Muscle layer of duodenum (tissue), 2 donors: ENCODE measurements at regions not wholly inside any gene's neighbourhood (a gene's known extent, or its start where the extent isn't known, plus 50 kb on each side); places are given as distances from the start of the nearest gene placed in this dataset.
"Not testable (repeated sequence)": the region's sequence is repeated elsewhere in the genome, so short reads cannot be mapped to it uniquely, and the experiment has no call there.

Experiments
- H3K27ac ChIP-seq: one replicate; pipeline ENCODE4 v1.7.0; 2013; ENCODE audit warnings: mild to moderate bottlenecking, low read length
- H3K27me3 ChIP-seq: one replicate; pipeline ENCODE4 v1.7.0; 2013; ENCODE audit warnings: low read depth, mild to moderate bottlenecking, control low read depth, low read length
- H3K36me3 ChIP-seq, 2 donors: one replicate each; pipeline ENCODE4 v1.7.0; 2013; ENCODE audit warnings: low read length in 2 of 2, control low read depth in 1 of 2, mild to moderate bottlenecking in 1 of 2; ENCODE audit not compliant: insufficient read depth in 2 of 2, control insufficient read depth in 1 of 2
- H3K4me1 ChIP-seq, 2 donors: one replicate each; pipeline ENCODE4 v1.7.0; 2013; ENCODE audit warnings: low read length in 2 of 2, mild to moderate bottlenecking in 2 of 2, control low read depth in 1 of 2, moderate library complexity in 1 of 2; ENCODE audit not compliant: insufficient read depth in 2 of 2, control insufficient read depth in 1 of 2
- H3K4me3 ChIP-seq, 2 donors: one replicate each; pipeline ENCODE4 v1.7.0; 2013; ENCODE audit warnings: low read length in 2 of 2, low read depth in 1 of 2, mild to moderate bottlenecking in 1 of 2
- H3K9me3 ChIP-seq, 2 donors: one replicate each; pipeline ENCODE4 v1.7.0; 2013; ENCODE audit warnings: low read length in 2 of 2, control low read depth in 1 of 2, mild to moderate bottlenecking in 1 of 2; ENCODE audit not compliant: control insufficient read depth in 1 of 2
- donor health status: healthy.

GRCh38 chr11:106306942-106307341 lies 229.5 kb downstream of the AASDHPPT start:
- Histone ChIP-seq H3K27ac (no peak overlapping the region), H3K9me3 (peaks cover 0 to 4% of the 10 kb centered on the region in 2 donors), H3K4me3 (no peak overlapping the region), H3K36me3 (no peaks in the 10 kb centered on the region), H3K27me3 (no peaks in the 10 kb centered on the region), H3K4me1 (no peaks in the 10 kb centered on the region)

GRCh38 chr11:106309070-106309684 lies 231.7 kb downstream of the AASDHPPT start:
- no peak overlapping the region for H3K27ac ChIP-seq
- H3K27me3 ChIP-seq = no peaks in the 10 kb centered on the region
- H3K4me3 ChIP-seq = no peak overlapping the region
- H3K36me3 ChIP-seq = no peaks in the 10 kb centered on the region
- no peaks in the 10 kb centered on the region for H3K9me3 ChIP-seq
- H3K4me1 ChIP-seq = no peaks in the 10 kb centered on the region

DNA sequence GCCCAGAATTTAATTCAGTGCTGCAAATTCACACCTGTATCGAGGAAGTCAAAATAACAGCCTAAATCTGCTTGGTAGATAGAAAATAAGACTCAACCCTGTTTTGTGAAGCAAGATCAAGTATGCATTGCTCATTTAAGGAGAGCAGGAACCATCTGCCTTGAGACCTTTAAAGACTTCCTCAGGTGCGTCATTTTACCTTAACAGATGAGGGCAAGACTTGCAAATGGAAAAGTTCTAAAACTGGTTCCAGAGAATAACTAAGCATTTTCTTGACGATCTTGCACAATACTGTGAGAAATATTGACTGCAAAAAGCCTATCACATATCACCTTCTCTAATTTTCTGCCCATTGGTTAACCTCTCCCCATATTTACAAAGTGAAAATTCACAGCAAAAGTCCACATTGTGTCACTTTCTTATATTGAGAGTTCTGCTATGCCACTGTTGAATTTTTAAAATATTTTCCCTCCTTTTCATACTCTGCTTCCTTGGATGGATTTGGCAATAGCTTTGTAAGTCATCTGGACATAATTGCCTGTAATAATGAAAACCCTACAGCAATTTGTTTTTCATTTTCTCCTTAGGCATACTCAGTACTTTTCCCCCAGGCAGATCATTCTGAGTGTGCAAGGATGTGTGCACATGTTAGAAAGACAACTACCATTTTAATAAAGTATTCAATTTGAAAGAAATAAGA lies 234.2 kb downstream of the AASDHPPT start:
- H3K4me3 ChIP-seq = no peak overlapping the region
- no peaks in the 10 kb centered on the region for H3K27me3 ChIP-seq
- no peaks in the 10 kb centered on the region for H3K36me3 ChIP-seq
- no peaks in the 10 kb centered on the region for H3K9me3 ChIP-seq
- no peak overlapping the region for H3K27ac ChIP-seq
- no peaks in the 10 kb centered on the region for H3K4me1 ChIP-seq

- H3K9me3 ChIP-seq, H3K4me1 ChIP-seq, H3K27me3 ChIP-seq, H3K36me3 ChIP-seq, H3K27ac ChIP-seq, H3K4me3 ChIP-seq: not testable (repeated sequence)
These were observed 239.8 kb downstream of the AASDHPPT start for GRCh38 chr11:106317208-106317773.

GRCh38 chr11:106321601-106322000 lies 244.1 kb downstream of the AASDHPPT start:
- H3K4me1 ChIP-seq = no peaks in the 10 kb centered on the region
- H3K4me3 ChIP-seq = no peak overlapping the region
- H3K9me3 ChIP-seq = no peaks in the 10 kb centered on the region
- H3K27ac ChIP-seq = no peak overlapping the region
- no peaks in the 10 kb centered on the region for H3K27me3 ChIP-seq
- H3K36me3 ChIP-seq = no peaks in the 10 kb centered on the region

- Histone ChIP-seq H3K9me3 (no peaks in the 10 kb centered on the region), H3K4me1 (no peaks in the 10 kb centered on the region), H3K27me3 (no peaks in the 10 kb centered on the region)
These were observed 244.6 kb downstream of the AASDHPPT start for GRCh38 chr11:106322106-106322505.

DNA sequence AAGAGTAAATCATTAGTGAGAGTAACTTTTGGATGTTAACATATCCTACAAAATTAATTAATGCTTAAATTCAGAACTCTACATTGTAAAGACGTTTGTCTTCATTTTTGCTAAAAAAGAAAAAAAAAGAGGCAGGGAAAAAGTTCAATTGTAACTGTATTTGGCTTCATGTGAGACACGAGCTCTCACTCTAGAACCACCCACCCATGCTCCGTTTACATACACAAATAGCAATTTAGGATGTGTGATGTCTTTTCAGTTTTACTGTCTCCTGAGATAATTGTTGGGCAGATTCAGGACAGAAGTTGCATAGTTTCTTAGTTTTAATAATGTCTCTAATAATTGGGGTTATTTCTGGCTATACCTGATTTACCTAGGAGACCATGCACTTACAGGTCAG lies 248.6 kb downstream of the AASDHPPT start:
- H3K27me3 ChIP-seq = no peaks in the 10 kb centered on the region
- H3K4me3 ChIP-seq = no peak overlapping the region
- H3K27ac ChIP-seq = no peak overlapping the region
- no peaks in the 10 kb centered on the region for H3K4me1 ChIP-seq
- no peaks in the 10 kb centered on the region for H3K9me3 ChIP-seq
- no peaks in the 10 kb centered on the region for H3K36me3 ChIP-seq

More at GRCh38 chr11:106322106-106322505, 244.6 kb downstream of the AASDHPPT start:
- Histone ChIP-seq H3K4me3 (no peak overlapping the region), H3K36me3 (no peaks in the 10 kb centered on the region), H3K27ac (no peak overlapping the region)

- H3K4me3 ChIP-seq = no peak overlapping the region
- H3K27me3 ChIP-seq = no peaks in the 10 kb centered on the region
- H3K36me3 ChIP-seq = no peaks in the 10 kb centered on the region
- H3K27ac ChIP-seq = no peak overlapping the region
- no peaks in the 10 kb centered on the region for H3K4me1 ChIP-seq
- H3K9me3 ChIP-seq = no peaks in the 10 kb centered on the region
These were observed 249.7 kb downstream of the AASDHPPT start for GRCh38 chr11:106327134-106327533.

DNA sequence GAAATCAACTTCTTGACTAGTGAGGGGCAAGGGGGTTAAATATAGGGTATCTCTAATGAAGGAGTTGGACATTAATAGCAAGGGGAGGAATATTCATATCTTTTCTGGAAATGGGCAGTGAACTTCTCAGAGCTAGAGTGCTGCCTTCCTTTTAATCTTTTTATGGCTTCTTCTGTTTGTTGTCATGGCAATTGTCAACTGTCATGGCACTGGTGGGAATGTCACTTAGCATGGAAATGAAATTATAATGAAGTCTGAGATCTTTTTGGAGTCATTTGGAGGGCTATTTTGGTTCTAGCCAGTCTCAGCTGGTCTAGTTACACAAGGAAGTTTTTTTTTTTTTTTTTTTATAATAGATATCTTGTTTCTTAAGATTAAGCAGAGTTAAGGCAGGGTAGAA lies 250.2 kb downstream of the AASDHPPT start:
- Histone ChIP-seq H3K4me1 (no peaks in the 10 kb centered on the region), H3K27ac (no peak overlapping the region), H3K9me3 (no peaks in the 10 kb centered on the region), H3K4me3 (no peak overlapping the region), H3K27me3 (no peaks in the 10 kb centered on the region), H3K36me3 (no peaks in the 10 kb centered on the region)

DNA sequence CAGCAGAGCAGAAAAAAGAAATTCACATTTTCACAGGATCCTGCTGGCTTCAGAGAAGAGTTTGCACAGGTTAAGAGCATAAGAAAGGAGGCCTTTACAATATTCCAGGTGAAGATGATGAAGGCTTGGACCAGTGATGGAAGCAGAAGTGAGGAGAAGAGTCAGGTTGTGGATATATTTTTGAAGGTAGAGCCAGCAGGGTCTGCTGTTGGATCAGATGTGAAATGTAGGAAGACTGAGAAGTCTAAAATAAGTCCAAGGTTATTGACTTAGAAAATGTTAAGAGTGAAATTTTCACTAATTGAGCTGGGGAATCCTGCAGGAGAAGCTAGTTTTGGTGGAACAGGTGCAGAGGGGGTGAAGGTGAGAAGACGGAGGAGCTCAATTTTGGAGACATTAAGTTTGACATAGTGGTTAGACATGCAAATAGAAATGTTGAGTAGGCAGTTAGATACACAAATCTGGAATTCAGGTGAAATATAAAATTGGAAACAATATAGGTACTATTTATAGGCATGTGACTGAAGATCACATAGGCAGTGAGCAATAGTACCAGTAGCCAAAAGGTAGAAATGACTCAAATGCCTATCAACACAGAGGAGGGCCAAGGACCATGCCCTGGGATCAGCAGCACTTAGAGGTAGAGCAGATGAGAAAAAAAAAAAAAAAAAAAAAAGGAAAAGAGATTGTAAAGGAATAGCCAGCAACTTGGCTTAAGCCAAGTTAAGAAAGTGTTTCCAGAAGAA lies 252.0 kb downstream of the AASDHPPT start:
- Histone ChIP-seq H3K27ac (no peak overlapping the region), H3K36me3 (no peaks in the 10 kb centered on the region), H3K27me3 (no peaks in the 10 kb centered on the region), H3K4me1 (no peaks in the 10 kb centered on the region), H3K9me3 (no peaks in the 10 kb centered on the region), H3K4me3 (no peak overlapping the region)

DNA sequence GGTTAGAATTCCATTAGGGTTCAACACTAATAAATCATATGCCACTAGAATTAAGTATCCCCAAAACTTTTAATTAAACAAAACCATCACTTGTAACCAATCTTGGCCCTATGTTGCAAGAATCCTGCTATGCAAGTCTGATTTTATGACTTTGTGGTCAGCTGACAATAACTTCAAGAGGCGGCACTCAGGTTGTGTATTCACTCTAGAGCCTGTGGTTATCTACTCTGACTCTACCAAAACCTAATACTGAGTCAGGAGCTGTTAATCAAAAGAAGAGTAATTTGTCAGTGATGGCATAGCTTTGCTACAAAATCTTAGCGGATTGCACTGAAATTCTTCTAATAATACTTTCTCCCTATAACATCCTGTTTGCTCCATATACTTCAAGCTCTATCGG lies 253.7 kb downstream of the AASDHPPT start:
- Histone ChIP-seq H3K27ac (no peak overlapping the region), H3K9me3 (no peaks in the 10 kb centered on the region), H3K27me3 (no peaks in the 10 kb centered on the region)

More for the DNA sequence above, 253.7 kb downstream of the AASDHPPT start:
- no peaks in the 10 kb centered on the region for H3K4me1 ChIP-seq
- H3K4me3 ChIP-seq = no peak overlapping the region
- no peaks in the 10 kb centered on the region for H3K36me3 ChIP-seq
